Ishikawa (cell line): ENCODE measurements at regions not wholly inside any gene's neighbourhood (a gene's known extent, or its start where the extent isn't known, plus 50 kb on each side); places are given as distances from the start of the nearest gene placed in this dataset.

Experiments used
- EGR1 ChIP-seq: IDR thresholded peaks from 2 replicates; pipeline ENCODE4 v1.6.1; 2012
- RAD21 ChIP-seq: IDR thresholded peaks from 2 replicates; pipeline ENCODE4 v1.6.1; 2012; ENCODE audit warnings: low read depth
- TCF12 ChIP-seq: IDR thresholded peaks from 2 replicates; pipeline ENCODE4 v1.6.1; 2012; ENCODE audit warnings: low read depth

- TF ChIP-seq TCF12 (no peak), RAD21 (no peak), EGR1 (no peak)
These were observed 837.6 kb downstream of the TBC1D32 start for GRCh38 chr6:120496661-120497060.
